Neural cell (in vitro differentiated cells): ENCODE measurements at regions not wholly inside any gene's neighbourhood (a gene's known extent, or its start where the extent isn't known, plus 50 kb on each side); places are given as distances from the start of the nearest gene placed in this dataset.

Experiments
- H2AFZ ChIP-seq: fragments of 200-600, 300-800 bp; sonication (generic), shearing (Covaris generic); 2 replicates; pipeline ENCODE4 v1.6.0; 2014; ENCODE audit warnings: low read depth, mild to moderate bottlenecking, antibody characterized with exemption, low read length, moderate library complexity
- H3F3A ChIP-seq: fragments of 200-600 bp; shearing (Covaris generic); 2 replicates; pipeline ENCODE4 v1.6.1; 2016; ENCODE audit warnings: mild to moderate bottlenecking, moderate library complexity, mixed read lengths, antibody characterized with exemption, low read length; ENCODE audit not compliant: insufficient read depth, poor library complexity, severe bottlenecking
- H3K27ac ChIP-seq: fragments of 200-600, 300-800 bp; sonication (generic), shearing (Covaris generic); 2 replicates; pipeline ENCODE4 v1.5.1; 2014; ENCODE audit warnings: mild to moderate bottlenecking, low read length, moderate library complexity
- H3K27me3 ChIP-seq: fragments of 300-800, 200-600 bp; sonication (generic), shearing (Covaris generic); 2 replicates; pipeline ENCODE4 v1.6.0; 2014; ENCODE audit warnings: mild to moderate bottlenecking, low read depth, low read length, moderate library complexity; ENCODE audit not compliant: insufficient read depth
- H3K36me3 ChIP-seq: fragments of 300-800, 200-600 bp; sonication (generic), shearing (Covaris generic); 2 replicates; pipeline ENCODE4 v1.5.1; 2014; ENCODE audit warnings: mild to moderate bottlenecking, antibody characterized with exemption, low read length, moderate library complexity; ENCODE audit not compliant: insufficient read depth
- H3K4me2 ChIP-seq: fragments of 300-800, 200-600 bp; sonication (generic), shearing (Covaris generic); 2 replicates; pipeline ENCODE4 v1.6.0; 2014; ENCODE audit warnings: mild to moderate bottlenecking, low read length
- H3K4me3 ChIP-seq: fragments of 300-800, 200-600 bp; sonication (generic), shearing (Covaris generic); 2 replicates; pipeline ENCODE4 v1.5.1; 2014; ENCODE audit warnings: mild to moderate bottlenecking, low read length, moderate library complexity
- H3K79me2 ChIP-seq: fragments of 200-600 bp; shearing (Covaris generic); replicated peaks from 2 replicates; pipeline ENCODE4 v1.6.0; 2014; ENCODE audit warnings: mild to moderate bottlenecking, low read length, moderate library complexity; ENCODE audit not compliant: insufficient read depth
- H3K9ac ChIP-seq: fragments of 300-800, 200-600 bp; sonication (generic), shearing (Covaris generic); 2 replicates; pipeline ENCODE4 v1.6.1; 2016; ENCODE audit warnings: mild to moderate bottlenecking, low read length, mixed read lengths
- H3K9me2 ChIP-seq: fragments of 200-600 bp; shearing (Covaris generic); 2 replicates; pipeline ENCODE4 v1.6.1; 2016; ENCODE audit warnings: mild to moderate bottlenecking, low read length, mixed read lengths; ENCODE audit not compliant: insufficient read depth
- H3K9me3 ChIP-seq: fragments of 200-600, 300-800 bp; sonication (generic), shearing (Covaris generic); 2 replicates; pipeline ENCODE4 v1.6.1; 2016; ENCODE audit warnings: mild to moderate bottlenecking, mixed run types, low read length, moderate library complexity, mixed read lengths
- H4K20me1 ChIP-seq: fragments of 200-600 bp; shearing (Covaris generic); 2 replicates; pipeline ENCODE4 v1.6.1; 2016; ENCODE audit warnings: mild to moderate bottlenecking, mixed run types; ENCODE audit not compliant: insufficient read depth
- EP300 ChIP-seq: fragments of 450-650 bp; conservative IDR thresholded peaks from 2 replicates; pipeline ENCODE4 v1.6.1; 2014; ENCODE audit warnings: antibody characterized with exemption, mild to moderate bottlenecking, moderate library complexity; ENCODE audit not compliant: poor library complexity, severe bottlenecking
- EZH2 ChIP-seq: fragments of 200-600, 300-800 bp; shearing (Covaris generic), sonication (generic); IDR thresholded peaks from 2 replicates; pipeline ENCODE4 v1.6.1; 2014; ENCODE audit warnings: antibody characterized with exemption, low read length, borderline replicate concordance, mild to moderate bottlenecking; ENCODE audit not compliant: insufficient read depth, poor library complexity, severe bottlenecking
- MXI1 ChIP-seq: fragments of 450-650 bp; conservative IDR thresholded peaks from 2 replicates; pipeline ENCODE4 v1.6.1; 2014; ENCODE audit warnings: antibody characterized with exemption, mild to moderate bottlenecking; ENCODE audit not compliant: poor library complexity, severe bottlenecking
- POLR2AphosphoS5 ChIP-seq: IDR thresholded peaks from 2 replicates; pipeline ENCODE4 v1.6.1; 2012
- RAD21 ChIP-seq: fragments of 450-650 bp; conservative IDR thresholded peaks from 2 replicates; pipeline ENCODE4 v1.6.1; 2014; ENCODE audit warnings: antibody characterized with exemption, mild to moderate bottlenecking, moderate library complexity
- REST ChIP-seq: IDR thresholded peaks from 2 replicates; pipeline ENCODE4 v1.6.1; 2012; ENCODE audit warnings: borderline replicate concordance
- SMC3 ChIP-seq: fragments of 450-650 bp; conservative IDR thresholded peaks from 2 replicates; pipeline ENCODE4 v1.6.1; 2014; ENCODE audit warnings: antibody characterized with exemption, mild to moderate bottlenecking, moderate library complexity; ENCODE audit not compliant: poor library complexity
- TAF1 ChIP-seq: IDR thresholded peaks from 2 replicates; pipeline ENCODE4 v1.6.1; 2012; ENCODE audit warnings: low read depth
- TF ChIP-seq, protein P1 (sequence below): fragments of 450-650 bp; IDR thresholded peaks from 2 replicates; pipeline ENCODE4 v1.5.1; 2014; ENCODE audit warnings: antibody characterized with exemption, mild to moderate bottlenecking, moderate library complexity; ENCODE audit not compliant: poor library complexity, severe bottlenecking

- Histone ChIP-seq H3K9ac (no peak overlapping the region), H3K27ac (no peak overlapping the region), H3K9me2 (no peaks in the 10 kb centered on the region), H3K4me3 (no peak overlapping the region), H3K27me3 (no peaks in the 10 kb centered on the region), H3K4me2 (no peak overlapping the region), H4K20me1 (no peaks in the 10 kb centered on the region), H3K79me2 (no peaks in the 10 kb centered on the region), H3K9me3 (no peaks in the 10 kb centered on the region), H3F3A (no peaks in the 10 kb centered on the region), H2AFZ (no peak overlapping the region), H3K36me3 (no peaks in the 10 kb centered on the region)
- TF ChIP-seq, protein P1, sequence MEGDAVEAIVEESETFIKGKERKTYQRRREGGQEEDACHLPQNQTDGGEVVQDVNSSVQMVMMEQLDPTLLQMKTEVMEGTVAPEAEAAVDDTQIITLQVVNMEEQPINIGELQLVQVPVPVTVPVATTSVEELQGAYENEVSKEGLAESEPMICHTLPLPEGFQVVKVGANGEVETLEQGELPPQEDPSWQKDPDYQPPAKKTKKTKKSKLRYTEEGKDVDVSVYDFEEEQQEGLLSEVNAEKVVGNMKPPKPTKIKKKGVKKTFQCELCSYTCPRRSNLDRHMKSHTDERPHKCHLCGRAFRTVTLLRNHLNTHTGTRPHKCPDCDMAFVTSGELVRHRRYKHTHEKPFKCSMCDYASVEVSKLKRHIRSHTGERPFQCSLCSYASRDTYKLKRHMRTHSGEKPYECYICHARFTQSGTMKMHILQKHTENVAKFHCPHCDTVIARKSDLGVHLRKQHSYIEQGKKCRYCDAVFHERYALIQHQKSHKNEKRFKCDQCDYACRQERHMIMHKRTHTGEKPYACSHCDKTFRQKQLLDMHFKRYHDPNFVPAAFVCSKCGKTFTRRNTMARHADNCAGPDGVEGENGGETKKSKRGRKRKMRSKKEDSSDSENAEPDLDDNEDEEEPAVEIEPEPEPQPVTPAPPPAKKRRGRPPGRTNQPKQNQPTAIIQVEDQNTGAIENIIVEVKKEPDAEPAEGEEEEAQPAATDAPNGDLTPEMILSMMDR = no peak
- TF ChIP-seq EZH2 = no peak
- no peak for TF ChIP-seq EP300
- no peak for TF ChIP-seq RAD21
- no peak for TF ChIP-seq TAF1
- no peak for TF ChIP-seq POLR2AphosphoS5
- no peak for TF ChIP-seq REST
- no peak for TF ChIP-seq MXI1
- no peak for TF ChIP-seq SMC3
These were observed 85.6 kb upstream of the PPM1B start for GRCh38 chr2:44083054-44083453.

DNA sequence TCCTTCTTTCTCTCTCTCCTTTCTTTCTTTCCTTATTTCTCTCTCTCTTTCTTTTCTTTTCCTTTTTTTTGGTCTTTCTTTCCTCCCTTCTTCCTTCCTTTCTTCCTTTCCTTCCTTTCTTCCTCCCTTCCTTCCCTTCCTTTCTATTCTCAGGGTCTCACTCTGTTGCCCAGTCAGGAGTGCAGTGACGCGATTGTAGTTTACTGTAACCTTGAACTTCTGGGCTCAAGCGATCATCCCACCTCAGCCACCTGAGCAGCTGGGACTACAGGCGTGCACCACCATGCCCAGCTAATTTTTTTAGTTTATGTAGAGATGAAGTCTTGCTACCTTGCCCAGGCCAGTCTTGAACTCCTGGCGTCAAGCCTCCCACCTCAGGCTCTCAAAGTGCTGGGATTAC, 83.8 kb upstream of the PPM1B start:
- Histone ChIP-seq H2AFZ (no peak overlapping the region), H3F3A (no peaks in the 10 kb centered on the region), H3K27ac (no peak overlapping the region), H3K79me2 (no peaks in the 10 kb centered on the region), H3K9ac (no peak overlapping the region), H3K9me3 (no peaks in the 10 kb centered on the region), H4K20me1 (no peaks in the 10 kb centered on the region), H3K36me3 (no peaks in the 10 kb centered on the region), H3K9me2 (no peaks in the 10 kb centered on the region), H3K4me2 (no peak overlapping the region), H3K27me3 (no peaks in the 10 kb centered on the region), H3K4me3 (no peak overlapping the region)
- TF ChIP-seq MXI1 (no peak), REST (no peak), RAD21 (no peak), EZH2 (no peak), TAF1 (no peak), EP300 (no peak), SMC3 (no peak), POLR2AphosphoS5 (no peak)
- TF ChIP-seq, protein P1 = no peak
